ENCODE measurements at regions not wholly inside any gene's neighbourhood (a gene's known extent, or its start where the extent isn't known, plus 50 kb on each side); places are given as distances from the start of the nearest gene placed in this dataset.

- no peak for TF ChIP-seq CTCF (IDR thresholded peaks at IDR 0.05)
- no peak for TF ChIP-seq EZH2 (IDR thresholded peaks at IDR 0.05; ENCODE audit: borderline replicate concordance, insufficient read depth, low read depth, low read length, poor library complexity, severe bottlenecking)
Measured at GRCh38 chr14:49206828-49207227, 379.4 kb downstream of the RPS29 start.
